Left cardiac atrium (tissue), 4 donors: ENCODE measurements at regions not wholly inside any gene's neighbourhood (a gene's known extent, or its start where the extent isn't known, plus 50 kb on each side); places are given as distances from the start of the nearest gene placed in this dataset.

Experiments
- ATAC-seq, 2 donors: fragments of 200-7000 bp; cut with Tn5 transposase; one replicate each; pipeline ENCODE4 v1.9.1; 2020; ENCODE audit warnings: mild to moderate bottlenecking in 2 of 2, moderate library complexity in 2 of 2
- DNase-seq: peaks from one replicate; pipeline ENCODE4 v3.0.0-alpha.2; 2020
- intact Hi-C, 2 donors: fragments of 100-400 bp; cut with DNase I; formaldehyde crosslinking; loops; one replicate each; pipeline versions ENCODE4 v1.14.1 to v1.15.1; 2022 to 2023
- donor health status: DM: no; HTN: yes; CAD: no.
- donor health status: DM: no; HTN: yes; CAD: no; lungs with severe emphysema.
- donor health status: DM: yes; HTN: yes; CAD: no.
- donor health status: Dilated cardiomyopathy.

DNA sequence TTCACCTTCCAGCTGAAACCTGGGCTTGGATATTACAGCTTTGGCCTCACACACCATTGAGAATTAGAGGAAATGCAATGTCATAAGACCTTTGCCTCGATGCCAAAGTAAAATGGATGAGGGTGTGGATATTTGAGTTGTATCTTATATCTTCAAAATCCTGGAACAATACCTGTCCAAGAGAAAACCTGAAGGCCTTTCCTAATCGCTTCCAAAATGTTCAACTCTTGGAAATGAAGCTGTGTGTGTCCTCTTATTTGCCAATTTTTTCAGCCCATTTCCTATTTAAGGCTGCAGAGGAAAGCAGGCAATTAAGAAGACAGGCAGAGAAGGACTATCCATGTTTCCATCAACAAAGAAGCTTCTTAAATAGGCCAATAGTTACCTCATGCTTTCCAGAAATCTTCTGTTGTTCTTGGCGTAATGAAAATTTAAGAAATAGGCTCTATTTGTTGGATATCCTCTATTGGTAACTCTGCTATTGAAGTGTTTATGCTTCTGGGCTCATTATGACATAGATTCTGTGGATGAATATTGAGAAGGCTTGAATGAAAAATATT, 99.5 kb upstream of the ZBTB20 start:
- ATAC-seq = peak in 1 of 2 donors; percentile 68
- DNase-seq = no peak
- intact Hi-C loops = no loop called here

DNA sequence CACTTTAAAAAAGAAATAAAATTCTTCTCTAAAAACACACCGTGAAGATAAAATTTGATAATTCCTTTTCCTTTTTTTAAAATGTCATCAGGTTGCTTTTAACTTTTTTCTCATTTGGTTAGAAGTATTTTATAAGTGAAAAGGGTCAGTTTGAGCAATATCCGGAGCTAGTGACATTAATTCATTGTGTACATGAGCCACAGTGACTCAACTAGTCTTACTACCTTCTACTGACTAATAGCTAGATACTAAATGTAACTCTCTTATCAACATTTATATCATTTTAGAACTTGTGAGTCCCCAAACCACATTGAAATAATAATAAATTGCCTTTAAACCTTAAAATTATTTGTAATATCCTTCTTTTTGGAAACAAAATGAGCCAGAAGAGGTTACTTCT, 101.2 kb upstream of the ZBTB20 start:
- DNase-seq = no peak
- ATAC-seq = no peak
- intact Hi-C loops = no loop called here

DNA sequence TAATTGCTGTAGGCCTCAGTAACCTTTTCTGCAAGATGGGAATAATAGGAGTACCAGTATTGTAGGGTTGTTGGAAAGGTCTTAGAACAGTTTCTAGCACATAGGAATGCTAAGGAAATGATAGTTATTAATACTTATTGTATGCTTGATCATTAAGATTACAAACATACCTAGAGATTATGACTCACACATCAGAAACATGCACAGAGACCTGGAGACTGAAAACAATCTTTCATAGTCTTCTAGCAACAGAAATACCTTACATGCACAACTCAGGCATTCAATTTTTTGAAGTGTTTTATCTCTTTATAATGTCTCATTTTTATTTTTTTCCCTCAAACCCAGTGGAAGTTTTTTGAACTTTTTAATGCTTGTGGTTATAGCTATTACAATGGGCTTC, 104.4 kb upstream of the ZBTB20 start:
- ATAC-seq (no peak), DNase-seq (no peak)
- intact Hi-C loops = no loop called here

DNA sequence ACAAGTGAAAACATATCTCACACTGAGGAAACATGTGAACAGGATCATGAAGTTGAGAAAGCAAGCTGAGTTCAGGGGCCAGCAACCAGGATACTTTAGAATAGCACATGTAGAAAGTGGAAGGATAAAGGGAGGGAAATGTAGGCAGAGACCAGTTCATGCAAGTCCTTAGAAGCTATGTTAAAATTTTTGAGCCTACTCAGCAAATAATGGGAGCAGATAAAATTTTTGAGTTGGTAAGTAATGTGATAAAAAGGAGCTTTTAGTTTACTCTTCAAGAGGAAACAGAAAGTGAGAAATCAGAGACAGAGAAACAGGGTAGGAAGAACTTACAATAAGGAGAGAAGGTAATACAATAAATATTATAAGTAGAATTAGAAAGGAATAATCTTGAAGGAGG, 105.6 kb upstream of the ZBTB20 start:
- intact Hi-C loops = no loop called here
- no peak for ATAC-seq

DNA sequence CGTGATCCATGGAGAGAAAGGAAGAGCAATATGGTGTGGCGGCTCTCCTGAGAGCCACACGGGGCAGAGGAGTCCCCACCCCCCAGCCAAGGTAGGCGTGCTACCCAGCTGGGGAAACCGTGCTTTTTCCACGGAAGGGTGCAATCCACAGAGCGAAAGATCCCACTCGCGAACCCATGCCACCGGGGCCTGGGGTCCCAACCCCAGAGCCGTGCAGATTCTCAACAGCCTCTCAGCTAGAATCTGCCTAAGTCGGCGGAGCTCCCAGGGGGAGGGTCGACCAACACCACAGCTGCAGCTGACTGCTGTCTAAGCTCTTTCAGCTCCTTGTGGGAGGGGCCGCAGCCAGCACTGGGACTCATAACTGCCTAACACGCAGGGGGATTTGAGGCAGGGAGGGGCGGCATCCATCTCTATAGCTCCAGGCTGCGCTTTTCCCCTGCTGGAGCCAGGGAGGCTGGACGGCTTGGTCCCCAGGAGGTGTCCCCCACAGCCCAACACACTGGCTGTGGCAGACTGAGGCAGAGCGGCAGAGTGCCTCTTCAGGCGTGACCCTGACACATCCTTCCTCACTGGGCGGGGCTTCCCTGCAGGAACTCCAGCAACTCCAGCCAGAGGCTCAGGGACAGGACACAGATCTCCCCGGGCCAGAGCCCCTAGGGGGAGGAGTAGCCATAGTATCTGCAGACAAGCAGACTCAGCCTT, 107.6 kb upstream of the ZBTB20 start:
- ATAC-seq (peak in 1 of 2 donors; percentile 12), DNase-seq (peak; percentile 24)
- intact Hi-C loops = no loop called here

More for the DNA sequence above, 105.6 kb upstream of the ZBTB20 start:
- DNase-seq = no peak

DNA sequence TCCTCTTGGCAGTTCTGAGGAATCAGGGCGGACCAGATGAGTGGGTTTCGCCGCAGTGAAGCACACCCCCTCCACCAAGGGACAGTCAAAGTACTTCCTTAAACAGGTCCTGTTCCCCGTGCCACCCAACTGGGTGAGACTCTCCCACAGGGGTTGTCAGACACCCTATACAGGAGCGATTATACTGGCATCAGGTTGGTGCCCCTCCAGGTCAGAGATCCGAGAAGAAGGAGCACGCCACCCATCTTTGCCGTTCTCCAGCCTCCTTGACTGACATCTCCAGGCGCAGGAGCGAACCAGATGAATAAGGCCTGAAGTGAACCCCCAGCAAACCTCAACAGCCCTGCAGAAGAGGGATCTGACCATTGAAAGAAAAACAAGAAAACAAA, 108.1 kb upstream of the ZBTB20 start:
- ATAC-seq (no peak), DNase-seq (no peak)
- intact Hi-C loops = no loop called here

DNA sequence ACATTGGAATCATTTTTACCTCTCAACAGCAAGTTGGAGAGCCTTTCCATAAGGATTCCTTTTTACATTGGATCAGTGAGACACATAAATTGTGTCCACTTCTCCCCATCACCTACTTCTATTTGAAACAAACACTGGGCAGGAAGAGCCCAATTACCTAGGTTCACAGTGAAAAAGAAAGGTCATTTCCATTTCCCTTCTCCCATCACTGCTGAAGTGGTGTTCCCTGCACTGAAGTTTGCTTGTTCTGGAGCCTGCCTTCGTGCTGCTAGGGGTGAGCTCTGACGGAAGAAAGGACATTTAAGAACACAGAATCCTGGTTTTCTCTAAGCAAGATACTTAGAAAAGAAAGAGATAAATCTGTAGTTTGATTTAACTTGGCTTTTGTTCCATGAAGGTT, 123.8 kb upstream of the ZBTB20 start:
- intact Hi-C loops = no loop called here
- DNase-seq (no peak), ATAC-seq (no peak)

DNA sequence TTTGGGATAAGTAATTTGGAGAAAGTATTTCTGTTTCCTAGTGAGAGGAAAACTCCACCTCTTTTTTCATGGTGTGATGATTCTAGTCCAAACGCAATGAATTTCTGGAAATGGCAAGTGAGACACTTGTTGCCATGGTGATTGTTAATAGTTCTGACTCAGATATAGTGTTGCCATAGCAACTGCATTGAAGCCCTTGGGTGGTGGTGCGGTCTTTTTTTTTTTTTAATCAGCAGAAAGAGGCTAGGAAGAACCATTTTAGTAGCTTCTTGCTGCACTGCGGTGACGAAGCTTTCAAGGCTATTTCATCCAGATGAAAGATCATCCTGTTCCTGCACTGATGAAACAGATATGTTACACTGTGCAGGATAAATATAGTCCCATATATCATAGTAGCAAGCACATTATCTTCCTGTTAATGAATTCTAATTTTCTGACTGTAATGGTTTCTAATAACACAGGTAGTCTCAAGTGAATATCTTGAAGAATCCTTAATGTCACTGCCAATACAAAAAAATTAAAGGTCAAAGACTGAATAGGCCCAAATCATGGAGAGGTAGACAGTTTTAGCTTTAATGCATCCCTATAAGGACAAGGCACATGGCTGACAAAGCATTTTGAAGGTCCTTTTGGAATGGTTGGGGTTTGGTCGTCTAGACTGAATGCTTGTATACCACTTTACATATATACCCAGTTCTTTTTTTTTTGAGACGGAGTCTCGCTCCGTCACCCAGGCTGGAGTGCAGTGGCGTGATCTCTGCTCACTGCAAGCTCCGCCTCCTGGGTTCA, 125.1 kb upstream of the ZBTB20 start:
- intact Hi-C loops = no loop called here
- DNase-seq (no peak), ATAC-seq (no peak)

DNA sequence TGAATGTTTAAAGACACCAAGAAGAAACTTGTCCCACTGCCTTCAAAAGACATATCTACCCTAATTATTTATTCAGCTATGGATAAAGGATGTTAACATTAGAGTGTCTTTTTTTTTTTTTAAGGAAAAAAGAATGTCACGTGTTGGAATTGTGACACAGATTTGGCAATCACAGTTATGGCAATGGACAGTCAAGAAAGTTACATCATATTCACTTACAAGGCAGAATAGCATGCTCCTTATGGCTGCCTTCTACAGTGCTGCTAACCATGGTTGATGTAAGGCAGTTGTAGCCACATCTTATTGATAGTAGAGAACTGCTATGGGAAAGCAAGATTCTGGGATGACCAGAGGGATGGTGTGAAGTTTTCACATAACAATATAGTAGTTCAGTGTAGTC, 128.8 kb upstream of the ZBTB20 start:
- DNase-seq (no peak), ATAC-seq (peak in 1 of 2 donors; percentile 62)
- intact Hi-C loops = no loop called here

DNA sequence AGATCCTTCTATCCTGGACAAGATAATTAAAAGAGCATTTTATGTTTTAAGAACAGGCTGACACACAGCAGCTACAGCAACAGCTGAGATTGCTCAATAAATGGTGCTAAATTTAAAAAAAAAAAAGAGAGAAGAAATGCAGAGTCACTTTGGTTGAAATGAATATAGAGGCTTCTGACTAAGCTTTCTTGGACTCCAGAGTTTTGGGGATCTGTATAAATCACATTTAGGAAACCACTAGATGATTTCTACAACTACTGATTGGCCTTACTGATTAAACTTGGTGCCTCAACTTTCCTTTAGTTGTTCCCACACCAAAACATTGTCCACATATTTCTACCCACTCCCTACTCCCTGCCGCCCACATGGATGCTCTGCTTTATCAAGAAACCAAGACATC, 132.9 kb upstream of the ZBTB20 start:
- no peak for DNase-seq
- ATAC-seq = peak; percentile 74 to 82
- intact Hi-C loops = no loop called here

DNA sequence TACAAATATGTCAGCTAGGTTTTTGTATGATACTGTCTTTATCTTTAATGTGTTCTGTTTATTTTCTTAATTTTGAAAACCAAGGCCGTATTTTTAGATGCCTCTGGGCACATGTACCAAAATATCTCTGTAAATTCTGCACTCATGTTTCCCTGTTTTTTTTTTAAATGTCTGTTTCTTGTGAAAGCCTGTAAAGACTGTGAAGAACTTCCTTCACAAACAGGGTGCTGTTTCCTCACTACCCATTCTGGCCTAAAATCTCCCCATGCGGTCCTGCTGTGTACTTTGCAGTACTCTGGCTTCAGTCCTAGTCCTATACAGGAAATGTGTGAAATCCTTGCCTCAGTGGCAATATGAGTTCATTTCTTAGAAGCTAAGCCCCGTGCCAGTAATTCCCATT, 133.4 kb upstream of the ZBTB20 start:
- DNase-seq (no peak), ATAC-seq (peak; percentile 15 to 32)
- intact Hi-C loops = no loop called here

DNA sequence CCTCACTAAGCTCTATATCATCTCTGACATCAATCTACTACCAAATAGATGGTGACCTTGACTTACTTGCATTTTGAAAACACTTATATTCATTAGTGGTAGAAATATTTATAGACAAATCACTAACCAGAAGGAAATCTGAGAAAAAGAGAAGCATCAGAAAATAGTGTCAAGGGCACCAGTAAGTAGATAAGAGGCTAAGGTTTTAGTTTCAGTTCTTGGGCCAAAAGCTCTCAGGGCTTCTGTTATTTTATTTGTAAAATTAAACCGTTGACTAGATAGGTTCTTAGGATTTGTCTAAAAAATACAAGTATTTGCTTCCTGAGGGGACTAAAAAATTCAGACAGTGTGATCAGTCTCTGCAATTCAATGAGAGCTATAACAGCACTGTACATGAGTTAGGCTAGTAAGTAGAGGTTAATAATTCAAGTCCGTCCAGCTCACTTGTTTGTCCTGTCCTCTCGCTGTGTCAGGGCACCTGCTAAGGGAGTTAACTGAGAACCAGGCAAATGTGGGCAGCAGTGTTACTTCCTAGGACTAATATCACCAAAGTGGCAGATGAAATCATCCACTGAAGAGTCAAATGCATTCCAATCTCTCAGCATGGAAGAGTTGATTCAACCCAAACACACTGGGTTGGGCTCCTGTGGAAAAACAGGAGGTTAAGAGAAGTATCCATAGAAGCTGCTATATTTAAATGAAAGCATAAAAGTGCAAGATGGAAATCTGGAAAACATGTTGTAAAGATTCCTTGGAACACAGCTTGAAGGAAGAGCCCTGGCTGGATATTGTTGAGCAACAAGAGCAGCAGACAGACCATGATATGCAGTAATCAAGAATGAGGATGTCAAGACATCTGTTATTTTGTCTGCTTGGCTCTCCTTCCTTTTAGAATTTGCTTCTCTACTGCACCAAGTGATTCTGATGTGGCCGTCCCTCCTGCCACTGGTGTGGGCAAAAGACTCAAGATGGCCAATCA, 134.9 kb upstream of the ZBTB20 start:
- intact Hi-C loops = no loop called here
- DNase-seq (no peak), ATAC-seq (no peak)

DNA sequence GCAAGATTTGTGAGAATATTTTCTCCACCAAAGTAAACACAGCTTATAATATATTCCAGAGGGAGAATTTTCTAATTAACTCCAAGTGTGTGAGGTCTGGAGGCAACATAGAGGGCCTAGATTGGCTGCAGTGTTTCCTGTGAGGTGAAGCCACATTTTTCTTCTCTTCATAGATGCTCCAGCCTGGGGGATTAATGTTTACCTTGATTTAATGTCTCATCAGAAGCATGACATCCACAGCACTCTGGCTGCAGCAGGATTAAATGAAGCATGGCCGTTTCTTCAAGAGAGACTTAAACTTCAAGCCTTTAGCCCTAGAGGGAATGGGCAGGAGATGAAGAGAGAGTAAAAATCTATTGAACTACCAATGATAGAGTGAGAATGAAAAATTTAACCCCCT, 137.9 kb upstream of the ZBTB20 start:
- no peak for DNase-seq
- no peak for ATAC-seq
- intact Hi-C loops = no loop called here

DNA sequence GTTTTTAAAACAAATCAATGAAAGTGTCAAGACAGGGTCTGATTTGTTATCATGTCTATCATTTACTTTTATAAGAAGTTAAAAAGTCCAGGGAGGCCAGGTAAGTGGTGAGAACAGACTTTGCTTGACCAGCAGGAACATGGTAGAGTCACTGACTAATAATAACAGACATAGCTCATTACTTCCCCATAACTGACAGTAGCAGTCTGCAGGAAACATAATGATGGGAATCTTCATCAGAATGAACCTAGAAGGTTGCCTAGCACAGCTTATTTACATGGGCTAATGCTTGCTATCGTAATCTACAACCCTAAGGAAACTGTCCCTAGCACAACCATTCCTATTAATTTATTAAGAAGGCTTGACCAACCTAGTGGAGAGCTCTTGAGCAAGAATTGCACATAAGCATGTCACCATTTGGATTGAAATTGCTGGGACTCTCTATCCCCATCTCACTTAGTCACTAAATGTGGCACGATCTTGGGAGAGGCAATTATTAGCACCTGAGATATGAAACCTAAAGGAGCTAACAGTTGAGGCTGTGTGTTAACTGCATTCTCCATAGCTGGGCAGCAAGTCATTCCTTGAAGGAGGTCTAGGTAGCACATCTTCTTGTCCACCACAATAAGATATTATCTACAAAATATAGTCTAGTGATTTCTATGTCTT, 139.6 kb upstream of the ZBTB20 start:
- ATAC-seq = no peak
- intact Hi-C loops = no loop called here
- no peak for DNase-seq

DNA sequence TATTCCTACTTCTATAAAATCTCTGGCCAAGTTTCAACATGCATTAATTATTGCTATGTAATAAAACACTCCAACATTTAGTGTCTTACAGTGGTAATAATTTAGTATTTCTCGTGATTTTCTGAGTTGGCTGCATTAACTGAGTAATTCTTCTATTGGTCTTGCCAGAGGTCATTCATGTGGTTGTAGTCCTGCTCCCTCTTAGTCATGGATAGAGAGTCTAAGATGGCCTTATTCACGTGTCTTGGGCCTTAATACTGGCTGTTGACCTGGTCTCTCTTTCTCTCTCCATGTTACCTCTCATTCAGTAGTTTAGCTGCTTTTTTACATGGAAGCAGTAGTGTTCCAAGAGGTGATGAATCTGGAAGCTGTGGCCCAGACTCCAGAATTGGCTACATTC, 140.1 kb upstream of the ZBTB20 start:
- DNase-seq = no peak
- ATAC-seq = no peak
- intact Hi-C loops = no loop called here

DNA sequence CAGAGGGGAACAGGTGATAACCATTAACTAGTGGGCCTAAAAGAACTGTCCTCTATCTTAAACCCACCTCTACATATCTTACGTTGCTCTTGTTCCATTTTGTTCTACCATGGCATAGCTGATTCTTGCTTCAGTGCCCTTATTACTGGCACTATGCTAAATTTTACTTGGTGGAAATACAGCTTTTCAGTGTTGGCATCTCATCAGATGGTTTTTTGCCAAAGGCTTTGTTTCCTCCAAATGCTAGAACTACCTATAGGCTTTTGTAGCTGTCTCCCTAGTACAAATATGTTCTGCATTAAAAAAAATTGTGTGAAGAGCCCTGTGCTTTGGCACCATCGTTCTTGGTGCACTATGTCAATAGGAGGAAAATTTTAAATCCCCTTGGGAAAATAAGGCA, 145.0 kb upstream of the ZBTB20 start:
- DNase-seq (no peak), ATAC-seq (no peak)
- intact Hi-C loops = no loop called here

DNA sequence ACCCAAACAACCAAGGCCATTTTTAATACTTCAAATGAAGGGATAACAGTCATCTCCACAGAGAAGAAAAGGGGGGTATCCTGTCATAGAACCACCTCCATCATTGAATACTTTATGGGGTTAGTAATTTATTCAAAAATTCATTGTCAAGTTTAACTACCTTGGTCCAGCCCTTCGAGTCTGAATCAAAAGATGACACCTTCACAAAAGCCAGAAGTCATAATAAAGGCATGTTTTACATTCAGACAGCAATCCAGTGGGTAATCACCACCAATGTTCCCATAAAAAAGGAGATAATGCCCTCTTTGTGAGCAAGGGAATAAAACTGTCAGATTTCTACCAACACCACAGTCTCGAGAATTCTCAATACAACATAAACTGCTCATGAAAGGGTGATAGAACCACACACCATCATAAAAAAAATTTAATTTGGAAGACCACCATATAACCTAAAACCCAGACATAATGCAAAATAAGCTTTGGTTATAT, 145.6 kb upstream of the ZBTB20 start:
- no peak for ATAC-seq

DNA sequence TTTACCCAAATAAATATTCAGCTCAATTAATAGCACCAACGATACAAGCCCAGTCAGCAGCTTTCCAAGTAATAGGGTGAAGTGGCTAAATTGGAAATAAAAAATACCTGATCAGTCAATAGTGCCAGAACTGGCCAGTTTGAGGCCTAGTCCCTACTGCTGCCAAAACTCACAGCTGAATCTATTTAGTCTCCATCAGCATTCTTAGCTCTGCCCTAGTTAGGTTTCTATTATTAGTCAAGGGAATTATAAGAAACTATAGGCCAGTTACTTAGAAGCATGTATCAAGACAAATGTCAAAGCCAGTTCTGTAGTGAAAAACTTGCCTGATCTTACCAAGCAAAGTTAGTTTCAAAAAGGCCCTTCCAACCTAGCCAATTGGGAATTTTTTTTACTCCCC, 146.2 kb upstream of the ZBTB20 start:
- DNase-seq (no peak), ATAC-seq (peak; percentile 35 to 72)
- intact Hi-C loops = no loop called here

More for the DNA sequence above, 145.6 kb upstream of the ZBTB20 start:
- intact Hi-C loops = no loop called here
- DNase-seq = no peak

DNA sequence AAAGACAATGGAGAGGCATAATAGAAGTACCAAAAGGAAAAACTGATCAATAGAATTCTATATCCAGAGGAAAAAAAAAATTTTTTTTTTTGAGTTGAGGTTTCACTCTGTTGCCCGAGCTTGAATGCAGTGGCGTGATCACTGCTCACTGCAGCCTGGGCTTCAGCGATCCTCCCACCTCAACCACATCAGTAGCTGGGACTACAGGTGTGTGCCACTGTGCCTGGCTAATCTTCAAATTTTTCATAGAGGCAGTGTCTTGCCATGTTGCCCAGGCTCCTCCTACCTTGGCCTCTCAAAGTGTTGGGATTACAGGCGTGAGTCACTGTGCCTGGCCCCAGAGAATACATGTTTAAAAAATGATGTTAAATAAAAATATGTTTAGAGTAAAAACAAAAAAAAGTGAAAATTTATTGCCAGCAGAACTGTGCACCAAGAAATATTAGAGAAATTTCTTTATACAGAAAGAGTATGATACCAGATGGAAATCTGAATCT, 154.3 kb upstream of the ZBTB20 start:
- DNase-seq (no peak), ATAC-seq (no peak)
- intact Hi-C loops = no loop called here
